GM23338 (cell line): ENCODE measurements at regions not wholly inside any gene's neighbourhood (a gene's known extent, or its start where the extent isn't known, plus 50 kb on each side); places are given as distances from the start of the nearest gene placed in this dataset.

ENCODE experiments used
- CREB1 ChIP-seq: fragments of 250-450 bp; sonication (Bioruptor Pico); IDR thresholded peaks from 2 replicates; pipeline ENCODE4 v1.5.0; 2020; ENCODE audit warnings: low read depth, mild to moderate bottlenecking, moderate library complexity
- CTCF ChIP-seq, 2 experiments: fragments of 200-600 bp in 1 of 2; sonication (generic) in 1 of 2; conservative IDR thresholded peaks; 2 replicates each; pipeline versions ENCODE4 v1.5.1 to v1.6.1; 2016 to 2017; ENCODE audit warnings: antibody characterized with exemption in 2 of 2, low read depth in 2 of 2, mild to moderate bottlenecking in 2 of 2, moderate library complexity in 1 of 2
- EZH2 ChIP-seq: fragments of 200-600 bp; sonication (generic); IDR thresholded peaks from one replicate; pipeline ENCODE4 v1.8.0; 2017; ENCODE audit warnings: antibody characterized with exemption, mild to moderate bottlenecking, low read depth; ENCODE audit not compliant: unreplicated experiment
- EZH2phosphoT487 ChIP-seq: fragments of 200-600 bp; sonication (generic); IDR thresholded peaks from one replicate; pipeline ENCODE4 v1.8.1; 2018; ENCODE audit warnings: antibody characterized with exemption; ENCODE audit not compliant: unreplicated experiment
- JUNB ChIP-seq: IDR thresholded peaks from one replicate; pipeline ENCODE4 v1.6.1; 2016; ENCODE audit warnings: antibody characterized with exemption; ENCODE audit not compliant: unreplicated experiment
- NANOG ChIP-seq: IDR thresholded peaks from 2 replicates; pipeline ENCODE4 v1.6.1; 2016; ENCODE audit warnings: antibody characterized with exemption, borderline replicate concordance
- POLR2AphosphoS5 ChIP-seq: IDR thresholded peaks from 2 replicates; pipeline ENCODE4 v1.6.1; 2016; ENCODE audit warnings: antibody characterized with exemption, low read depth
- REST ChIP-seq: IDR thresholded peaks from one replicate; pipeline ENCODE4 v1.6.1; 2018; ENCODE audit warnings: antibody characterized with exemption; ENCODE audit not compliant: unreplicated experiment
- STAT1 ChIP-seq: IDR thresholded peaks from one replicate; pipeline ENCODE4 v1.6.1; 2016; ENCODE audit warnings: antibody characterized with exemption; ENCODE audit not compliant: unreplicated experiment
- ZNF114 ChIP-seq: fragments of 250-450 bp; sonication (Bioruptor Pico); IDR thresholded peaks from 2 replicates; pipeline ENCODE4 v1.5.0; 2020; ENCODE audit warnings: mild to moderate bottlenecking, moderate library complexity
- ZNF331 ChIP-seq: fragments of 250-450 bp; sonication (Bioruptor Pico); IDR thresholded peaks from 2 replicates; pipeline ENCODE4 v1.5.0; 2020; ENCODE audit warnings: low read depth, mild to moderate bottlenecking, moderate library complexity

- TF ChIP-seq EZH2 (no peak), CTCF (conservative IDR thresholded peaks at IDR 0.05; ENCODE audit: low read depth in 2 of 2) (no peak), NANOG (no peak), REST (no peak), JUNB (no peak), EZH2phosphoT487 (no peak), POLR2AphosphoS5 (no peak), ZNF331 (CRISPR knock-in tag) (no peak), ZNF114 (CRISPR knock-in tag) (no peak), CREB1 (CRISPR knock-in tag) (no peak), STAT1 (no peak)
Measured at GRCh38 chr22:20642668-20643179, 131.2 kb upstream of the SERPIND1 start.
